ENCODE measurements at regions not wholly inside any gene's neighbourhood (a gene's known extent, or its start where the extent isn't known, plus 50 kb on each side); places are given as distances from the start of the nearest gene placed in this dataset.

DNA sequence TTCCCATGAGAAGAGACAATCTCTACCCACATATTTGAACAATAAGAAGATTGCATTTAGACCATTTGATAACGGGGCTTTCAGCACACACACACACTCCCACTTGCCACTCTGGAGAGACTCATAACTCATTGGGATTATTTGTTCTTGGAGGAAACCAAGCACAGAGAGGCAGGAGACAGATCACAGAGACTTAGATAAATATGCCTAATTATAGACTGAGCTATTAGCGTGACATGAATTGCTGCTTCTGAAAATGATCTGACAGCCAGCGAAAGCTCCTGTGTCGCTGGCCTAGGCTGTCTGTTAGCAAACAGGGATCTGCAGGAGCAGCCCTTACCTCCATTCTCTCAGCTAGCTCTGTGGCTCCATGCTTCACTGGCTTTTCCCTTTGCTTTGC lies 111.4 kb downstream of the CCNA1 start (continued):
- no peak for TF ChIP-seq CTBP2 (IDR thresholded peaks at IDR 0.05; ENCODE audit: borderline replicate concordance, insufficient read depth, insufficient read length, low read length)

GRCh38 chr13:36548129-36548528 lies 115.8 kb downstream of the CCNA1 start:
- H2BK12ac ChIP-seq (ENCODE audit: low read depth, low read length) = no peak overlapping the region
- H3K14ac ChIP-seq (ENCODE audit: insufficient read length) = no peak overlapping the region
- no peak overlapping the region for H3K27ac ChIP-seq (ENCODE audit: low read depth, low read length)
- H2AK5ac ChIP-seq (ENCODE audit: low read depth, low read length) = no peak overlapping the region
- no peak overlapping the region for H4K5ac ChIP-seq (ENCODE audit: insufficient read length, low read depth, low read length)
- no peak for FAIRE-seq
- H4K91ac ChIP-seq (replicated peaks; ENCODE audit: insufficient read length, low read length) = no peak overlapping the region
- H3K4me2 ChIP-seq (ENCODE audit: insufficient read depth in 1 of 2, low read depth in 2 of 2, low read length in 2 of 2) = no peak overlapping the region
- no peaks in the 10 kb centered on the region for H3K4me1 ChIP-seq (replicated peaks in 1 of 4; ENCODE audit: control insufficient read depth in 3 of 4, insufficient read depth in 4 of 4, low read length in 3 of 4)
- H2BK20ac ChIP-seq (ENCODE audit: low read length) = no peak overlapping the region
- no peak overlapping the region for H2BK120ac ChIP-seq (replicated peaks; ENCODE audit: low read depth, low read length)
- no peaks in the 10 kb centered on the region for H3K27me3 ChIP-seq (replicated peaks in 1 of 4; ENCODE audit: control insufficient read depth in 3 of 4, extremely low read depth in 1 of 4, insufficient read depth in 3 of 4, low read length in 3 of 4)
- H3K18ac ChIP-seq (ENCODE audit: extremely low read depth, low read length) = no peak overlapping the region
- H4K8ac ChIP-seq (ENCODE audit: extremely low read depth, insufficient read depth, low read length) = no peak overlapping the region
- CTCF ChIA-PET (ENCODE audit: partially characterized antibody) = no interaction called here
- H3K4ac ChIP-seq (replicated peaks; ENCODE audit: insufficient read length, low read depth, low read length) = no peak overlapping the region
- no peak overlapping the region for H3K4me3 ChIP-seq (ENCODE audit: extremely low read depth in 1 of 4, insufficient read depth in 2 of 4, low read depth in 3 of 4, low read length in 4 of 4)
- no peaks in the 10 kb centered on the region for H3K23me2 ChIP-seq (ENCODE audit: low read depth, low read length)
- H2BK15ac ChIP-seq (ENCODE audit: low read length) = no peak overlapping the region
- no peaks in the 10 kb centered on the region for H3K79me2 ChIP-seq (ENCODE audit: control insufficient read depth in 1 of 2, insufficient read depth in 2 of 2, low read length in 2 of 2)
- H3K23ac ChIP-seq (ENCODE audit: insufficient read length) = no peak overlapping the region
- no peaks in the 10 kb centered on the region for H3K79me1 ChIP-seq (ENCODE audit: low read depth, low read length)
- POLR2A ChIA-PET (ENCODE audit: partially characterized antibody) = no interaction called here
- H2AFZ ChIP-seq (ENCODE audit: low read length) = no peak overlapping the region
- H3K9ac ChIP-seq (replicated peaks in 1 of 4; ENCODE audit: extremely low read depth in 1 of 4, low read depth in 3 of 4, low read length in 3 of 4) = no peak overlapping the region
- no peak overlapping the region for H2BK5ac ChIP-seq (ENCODE audit: low read depth, low read length)
- TF ChIP-seq RNF2 (IDR thresholded peaks at IDR 0.05; ENCODE audit: borderline replicate concordance, low read depth, low read length, missing control alignments, poor library complexity, severe bottlenecking) (no peak), CHD2 (IDR thresholded peaks at IDR 0.05; ENCODE audit: low read length) (no peak), HDAC6 (IDR thresholded peaks at IDR 0.05; ENCODE audit: low read depth, low read length) (no peak), RBBP5 (IDR thresholded peaks at IDR 0.05; ENCODE audit: borderline replicate concordance, low read depth, low read length) (no peak), SIRT6 (IDR thresholded peaks at IDR 0.05; ENCODE audit: low read length) (no peak), MAFK (IDR thresholded peaks at IDR 0.05; ENCODE audit: low read depth, low read length) (no peak), FOSL1 (IDR thresholded peaks at IDR 0.05; ENCODE audit: insufficient read depth, low read depth, low read length) (no peak), EGR1 (IDR thresholded peaks at IDR 0.05; ENCODE audit: borderline replicate concordance, low read depth, low read length) (no peak), EP300 (IDR thresholded peaks at IDR 0.05; ENCODE audit: borderline replicate concordance in 1 of 2, low read depth in 2 of 2, low read length in 2 of 2) (no peak), ASH2L (IDR thresholded peaks at IDR 0.05; ENCODE audit: low read length) (no peak), GABPA (IDR thresholded peaks at IDR 0.05; ENCODE audit: borderline replicate concordance, insufficient read depth, low read length) (no peak), TAF7 (optimal IDR thresholded peaks at IDR 0.05; ENCODE audit: borderline replicate concordance, low read depth, low read length) (no peak)
- no peaks in the 10 kb centered on the region for H3K36me3 ChIP-seq (ENCODE audit: control insufficient read depth in 2 of 4, insufficient read depth in 4 of 4, low read length in 3 of 4)
- H4K20me1 ChIP-seq (replicated peaks in 1 of 2; ENCODE audit: control insufficient read depth in 1 of 2, insufficient read depth in 2 of 2, low read length in 2 of 2) = no peaks in the 10 kb centered on the region
- H3K9me3 ChIP-seq (ENCODE audit: insufficient read depth in 2 of 2, low read depth in 1 of 2, low read length in 1 of 2) = no peaks in the 10 kb centered on the region
- no peak for DNase-seq (ENCODE audit: low read depth in 1 of 2, low spot score in 2 of 2)
- WGBS, 2 experiments (ENCODE audit: extremely low coverage in 1 of 2, insufficient coverage in 1 of 2, insufficient read length in 1 of 2, insufficient replicate concordance in 2 of 2, low coverage in 1 of 2, low lambda C conversion rate in 2 of 2, missing lambda C conversion rate in 1 of 2) = 75% methylated on average over 9 of the region's 9 CpGs; no CpG with 5 or more reads in 1 of the 2 experiments
- no peak overlapping the region for H3K56ac ChIP-seq (replicated peaks; ENCODE audit: insufficient read length, low read depth, low read length)
